CMK (cell line): ENCODE measurements at regions not wholly inside any gene's neighbourhood (a gene's known extent, or its start where the extent isn't known, plus 50 kb on each side); places are given as distances from the start of the nearest gene placed in this dataset.
"Not testable (repeated sequence)": the region's sequence is repeated elsewhere in the genome, so short reads cannot be mapped to it uniquely, and the experiment has no call there.

Experiments
- DNase-seq: peaks from one replicate; pipeline ENCODE4 v3.0.0-alpha.2; 2010; ENCODE audit warnings: low read depth

DNA sequence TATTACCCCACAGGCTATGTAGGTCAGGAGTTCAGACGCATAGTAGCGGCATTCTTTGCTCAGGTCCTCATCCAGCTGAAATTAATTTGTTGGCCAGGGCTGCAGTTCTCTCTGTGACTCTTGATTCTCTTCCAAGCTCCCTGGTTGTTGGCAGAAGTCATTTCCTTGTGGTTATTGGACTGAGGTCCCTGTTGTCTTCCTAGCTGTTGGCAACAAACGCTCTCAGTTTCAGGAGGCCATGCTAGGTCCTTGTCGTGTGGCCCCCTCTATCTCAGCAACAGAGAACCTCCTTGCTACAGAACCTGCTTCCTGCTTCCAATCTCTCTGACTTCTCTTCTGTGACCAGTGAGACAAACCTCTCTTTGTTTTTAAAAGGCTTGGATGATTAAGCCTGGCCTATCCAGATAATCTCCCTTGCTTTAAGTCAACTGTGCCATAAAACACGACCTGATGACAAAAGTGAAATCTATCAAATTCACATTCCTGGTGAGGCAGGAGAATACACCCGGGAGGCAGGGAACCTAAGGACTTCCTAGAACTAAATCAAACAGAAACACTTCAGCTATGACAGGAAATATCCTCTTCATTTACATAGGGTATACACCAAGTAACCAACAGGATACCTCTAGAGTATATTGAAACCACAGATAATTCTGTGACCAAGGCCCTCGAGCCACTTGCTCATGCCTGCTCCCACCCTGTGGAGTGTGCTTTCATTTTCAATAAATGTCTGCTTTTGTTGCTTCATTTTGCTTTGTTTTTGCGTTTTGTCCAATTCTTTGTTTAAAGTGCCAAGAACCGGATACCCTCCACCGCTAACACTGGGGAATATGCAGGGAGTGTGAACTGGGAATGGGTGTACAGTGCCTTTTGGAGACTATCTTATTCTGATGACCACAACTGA lies 196.0 kb downstream of the BTBD3 start:
- DNase-seq: no peak

DNA sequence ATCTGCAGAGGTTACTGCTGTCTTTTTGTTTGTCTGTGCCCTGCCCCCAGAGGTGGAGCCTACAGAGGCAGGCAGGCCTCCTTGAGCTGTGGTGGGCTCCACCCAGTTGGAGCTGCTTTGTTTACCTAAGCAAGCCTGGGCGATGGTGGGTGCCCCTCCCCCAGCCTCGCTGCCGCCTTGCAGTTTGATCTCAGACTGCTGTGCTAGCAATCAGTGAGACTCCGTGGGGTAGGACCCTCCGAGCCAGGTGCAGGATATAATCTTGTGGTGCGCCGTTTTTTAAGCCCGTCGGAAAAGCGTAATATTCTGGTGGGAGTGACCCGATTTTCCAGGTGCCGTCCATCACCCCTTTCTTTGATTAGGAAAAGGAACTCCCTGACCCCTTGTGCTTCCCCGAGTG lies 211.4 kb downstream of the BTBD3 start:
- not testable (repeated sequence) for DNase-seq

DNA sequence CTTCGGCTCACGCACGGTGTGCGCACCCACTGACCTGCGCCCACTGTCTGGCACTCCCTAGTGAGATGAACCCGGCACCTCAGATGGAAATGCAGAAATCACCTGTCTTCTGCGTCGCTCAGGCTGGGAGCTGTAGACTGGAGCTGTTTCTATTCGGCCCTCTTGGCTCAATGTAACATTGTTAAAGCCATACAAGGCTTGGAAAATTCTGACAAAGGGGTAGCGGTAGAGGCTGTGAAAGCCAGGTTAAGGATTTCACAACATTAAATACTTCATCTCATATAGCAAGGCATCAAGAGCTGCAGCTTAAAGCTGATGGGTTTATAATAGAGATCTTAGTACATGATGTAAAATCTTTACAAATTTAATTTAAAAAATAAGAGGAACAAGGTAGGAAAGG lies 211.8 kb downstream of the BTBD3 start:
- DNase-seq: not testable (repeated sequence)

DNA sequence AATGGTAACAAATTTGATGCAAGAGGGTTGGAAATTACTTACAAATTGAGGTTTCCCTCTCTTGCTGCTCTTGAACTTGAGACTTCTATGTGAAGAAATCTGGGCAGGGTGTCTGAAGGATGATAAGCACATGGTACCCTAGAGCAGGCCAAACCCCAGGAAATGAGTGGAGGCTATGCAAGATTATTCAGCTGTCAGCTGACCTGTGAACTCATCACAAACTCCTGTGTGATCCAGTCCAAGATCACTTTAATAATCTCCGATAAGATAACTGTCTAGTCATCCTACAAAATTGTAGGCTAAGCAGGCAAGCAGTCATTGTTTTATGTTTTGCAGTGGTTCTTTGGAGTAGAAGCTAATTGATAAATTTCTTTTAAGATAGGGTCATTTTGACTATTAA lies 213.1 kb downstream of the BTBD3 start:
- no peak for DNase-seq

DNA sequence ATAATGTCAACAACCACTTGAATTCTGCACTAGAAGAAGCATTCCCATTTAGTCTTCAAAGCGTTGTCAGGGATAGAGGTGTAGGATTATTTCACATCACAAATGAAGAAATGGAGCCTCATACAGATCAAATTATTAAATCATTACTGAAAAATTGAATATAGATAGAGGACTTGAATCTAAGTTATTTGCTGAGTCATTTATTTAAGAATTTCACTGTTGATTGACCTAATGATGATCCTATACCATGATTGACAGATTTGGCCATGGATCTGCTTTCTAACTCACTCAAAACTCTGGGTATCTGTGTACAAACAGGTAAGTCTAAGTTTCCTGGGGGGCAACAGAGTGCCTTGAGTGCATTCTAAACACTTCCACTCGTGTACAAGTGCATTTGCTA lies 215.9 kb downstream of the BTBD3 start:
- DNase-seq: no peak

DNA sequence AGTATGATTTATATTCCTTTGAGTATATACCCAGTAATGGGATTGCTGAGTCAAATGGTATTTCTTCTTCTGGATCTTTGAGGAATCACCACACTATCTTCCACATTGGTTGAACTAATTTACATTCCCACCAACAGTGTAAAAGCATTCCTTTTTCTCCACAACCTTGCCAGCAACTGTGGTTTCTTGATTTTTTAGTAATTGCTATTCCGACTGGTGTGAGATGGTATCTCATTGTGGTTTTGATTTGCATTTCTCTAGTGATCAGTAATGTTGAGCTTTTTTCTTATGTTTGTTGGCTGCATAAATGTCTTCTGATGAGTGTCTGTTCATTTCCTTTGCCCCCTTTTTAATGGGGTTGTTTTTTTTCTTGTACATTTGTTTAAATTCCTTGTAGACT lies 228.3 kb downstream of the BTBD3 start:
- DNase-seq: not testable (repeated sequence)

DNA sequence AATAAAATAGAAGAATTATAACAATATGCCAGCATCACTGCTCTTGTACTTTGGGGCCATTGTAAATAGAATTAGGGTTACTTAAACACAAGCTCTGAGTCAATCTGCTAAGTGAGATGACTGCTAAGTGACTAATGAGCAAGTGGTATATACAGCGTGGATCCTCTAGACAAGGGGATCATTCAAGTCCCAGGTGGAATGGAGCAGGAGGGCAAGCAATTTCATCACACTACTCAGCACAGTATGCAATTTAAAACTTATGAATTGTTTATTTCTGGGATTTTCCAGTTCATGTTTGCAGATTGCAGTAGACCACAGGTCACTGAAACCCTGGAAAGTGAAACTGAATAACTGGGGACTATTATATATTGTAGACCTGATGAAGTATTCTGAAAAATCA lies 235.3 kb downstream of the BTBD3 start:
- DNase-seq: no peak

DNA sequence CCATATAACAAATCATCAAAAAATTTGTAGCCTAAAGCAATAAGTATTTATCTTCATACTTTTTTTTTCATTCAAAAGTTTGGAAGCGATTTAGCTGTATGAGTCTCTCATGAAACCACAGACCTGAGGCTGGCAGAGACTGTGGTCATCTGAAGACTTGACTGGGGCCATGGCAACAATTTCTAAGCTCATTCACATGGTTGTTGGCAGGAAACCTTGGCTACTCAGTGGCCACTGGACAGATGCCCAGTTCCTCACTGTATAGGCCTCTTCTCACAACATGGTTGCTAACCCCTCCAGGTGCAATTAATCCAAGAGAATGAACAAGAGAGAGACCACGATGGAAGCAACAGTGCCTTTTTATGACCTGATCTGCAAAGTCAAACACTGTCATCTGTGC lies 235.9 kb downstream of the BTBD3 start:
- DNase-seq: no peak

DNA sequence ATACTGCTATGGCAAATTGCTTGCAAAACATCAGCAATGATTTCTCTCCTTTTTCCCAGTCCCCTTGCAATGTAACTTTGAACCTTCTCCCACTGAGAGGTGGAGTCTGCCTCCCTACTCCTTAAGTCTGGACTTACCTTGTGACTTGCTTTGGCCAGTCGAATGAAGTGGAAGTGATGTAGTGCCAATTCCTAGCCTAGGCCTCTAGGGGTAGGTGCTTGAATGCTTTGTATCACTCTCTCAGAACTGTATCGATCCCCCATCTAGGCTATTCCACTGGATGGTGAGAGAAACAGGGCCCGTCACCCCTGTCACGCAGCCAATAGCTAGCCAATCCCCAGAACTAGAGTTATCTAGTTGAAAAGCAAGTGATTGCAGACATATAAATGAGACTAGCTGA lies 238.6 kb downstream of the BTBD3 start:
- DNase-seq: no peak

DNA sequence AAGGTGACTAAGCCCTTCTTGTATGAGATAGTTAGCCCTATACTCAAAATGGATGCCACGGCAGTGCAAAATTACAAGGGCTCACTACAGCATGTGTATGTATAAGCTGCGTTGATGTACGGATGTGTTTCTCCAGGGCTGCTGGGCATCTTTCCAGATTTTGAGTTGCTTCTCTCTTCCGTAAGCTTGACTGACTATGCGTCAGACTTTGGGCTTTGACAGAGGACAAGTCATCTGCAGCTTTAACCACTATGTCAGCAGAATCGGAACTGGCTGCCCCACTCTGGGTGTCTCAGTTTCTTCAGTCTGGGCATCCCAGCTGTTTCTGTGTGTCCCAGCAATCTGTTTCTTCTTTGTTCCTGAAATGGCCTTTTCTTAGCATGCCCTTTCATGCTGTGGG lies 241.6 kb downstream of the BTBD3 start:
- no peak for DNase-seq

DNA sequence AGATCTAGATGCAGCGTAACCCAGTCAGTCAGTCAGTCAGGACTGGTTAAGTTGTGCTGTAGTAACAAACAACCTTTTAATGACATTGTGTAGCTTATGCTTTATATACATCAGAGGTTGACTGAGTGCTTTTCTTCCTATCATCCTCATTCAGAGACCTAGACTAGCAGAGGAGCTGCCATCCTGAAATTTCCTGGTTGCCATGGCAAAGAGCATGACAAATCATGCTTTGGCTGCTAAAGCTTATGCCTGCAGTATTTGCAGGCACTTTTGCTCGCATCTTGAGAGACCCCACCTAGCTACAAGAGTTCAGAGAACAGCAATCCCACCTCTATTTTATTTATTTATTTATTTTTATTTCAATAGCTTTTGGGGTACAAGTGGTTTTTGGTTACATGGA lies 244.0 kb downstream of the BTBD3 start:
- no peak for DNase-seq

DNA sequence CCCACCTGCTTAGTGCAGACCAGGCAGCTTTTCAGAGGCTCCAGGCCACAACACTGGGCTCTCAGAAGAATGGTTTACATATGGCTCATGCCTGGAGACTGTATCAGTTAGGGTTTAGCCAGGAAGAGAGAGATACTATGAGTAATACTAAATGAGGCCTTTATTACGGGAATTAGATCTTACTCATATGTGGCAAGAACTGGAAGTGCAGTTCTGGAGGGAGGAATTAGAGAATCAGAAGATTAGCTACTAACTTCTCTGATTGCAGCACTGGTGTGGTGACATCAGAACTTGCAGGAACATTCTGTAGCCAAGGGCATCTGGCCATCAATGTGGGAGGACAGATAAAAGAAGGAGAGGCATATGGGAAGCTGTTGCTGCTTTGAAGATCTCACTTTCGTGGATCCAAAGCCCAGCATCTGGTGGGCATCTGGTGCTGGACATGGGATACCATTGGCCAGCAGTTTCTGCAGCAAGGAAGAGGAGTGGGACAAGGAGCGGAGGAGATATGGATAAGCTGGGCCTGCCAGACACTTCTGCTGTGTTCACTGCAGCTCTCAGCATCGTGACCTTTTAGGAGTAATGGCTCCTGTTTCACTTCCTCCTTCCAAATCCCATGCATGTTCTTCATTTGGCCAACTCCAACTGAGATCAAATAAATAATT lies 248.5 kb downstream of the BTBD3 start:
- no peak for DNase-seq

DNA sequence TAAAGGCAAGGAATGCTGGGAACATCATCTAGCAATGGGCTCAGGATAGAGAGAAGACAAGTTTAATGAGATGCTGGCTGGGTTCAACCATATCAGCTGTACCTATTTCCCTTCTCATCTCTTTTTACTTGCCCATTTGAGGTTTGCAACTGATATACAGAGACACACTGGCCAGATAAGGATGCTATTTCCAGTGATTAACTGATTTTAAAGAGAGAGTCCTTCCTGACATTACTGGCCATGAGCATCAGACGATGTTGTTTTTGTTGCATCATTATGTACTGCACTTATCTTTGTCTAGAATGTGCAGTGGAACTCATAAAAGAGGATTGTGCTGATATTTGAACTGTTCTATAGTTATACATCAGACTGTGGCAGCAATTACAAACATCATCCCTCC lies 252.7 kb downstream of the BTBD3 start:
- no peak for DNase-seq

DNA sequence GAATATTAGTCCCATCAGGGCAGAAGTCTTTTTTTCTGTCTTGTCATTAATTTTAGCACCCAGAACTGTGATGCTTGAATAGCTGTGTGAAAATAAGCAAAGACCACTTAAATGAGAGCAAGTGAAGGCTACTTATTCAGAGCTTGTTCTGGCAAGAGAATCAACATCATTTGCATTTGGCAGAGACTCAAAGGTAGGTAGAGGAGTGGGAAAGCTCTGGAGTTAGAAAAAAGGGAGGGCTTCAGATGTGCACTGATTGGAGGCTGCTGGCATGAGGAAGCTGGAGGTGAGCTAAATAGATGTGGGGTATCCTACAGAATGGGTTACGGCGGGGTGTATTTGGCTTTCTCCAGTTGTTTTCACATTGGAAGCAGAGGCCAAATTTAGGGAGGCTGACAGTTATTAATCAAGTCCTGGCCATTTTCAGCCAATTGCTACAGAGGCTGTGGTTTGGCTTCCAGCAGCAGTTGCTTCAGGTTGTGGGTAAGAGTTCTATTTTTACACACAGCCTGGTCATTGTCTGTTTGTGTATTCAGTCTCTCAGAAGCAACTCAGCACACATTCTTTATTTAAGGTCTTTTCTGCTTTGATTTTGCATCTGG lies 254.3 kb downstream of the BTBD3 start:
- no peak for DNase-seq

DNA sequence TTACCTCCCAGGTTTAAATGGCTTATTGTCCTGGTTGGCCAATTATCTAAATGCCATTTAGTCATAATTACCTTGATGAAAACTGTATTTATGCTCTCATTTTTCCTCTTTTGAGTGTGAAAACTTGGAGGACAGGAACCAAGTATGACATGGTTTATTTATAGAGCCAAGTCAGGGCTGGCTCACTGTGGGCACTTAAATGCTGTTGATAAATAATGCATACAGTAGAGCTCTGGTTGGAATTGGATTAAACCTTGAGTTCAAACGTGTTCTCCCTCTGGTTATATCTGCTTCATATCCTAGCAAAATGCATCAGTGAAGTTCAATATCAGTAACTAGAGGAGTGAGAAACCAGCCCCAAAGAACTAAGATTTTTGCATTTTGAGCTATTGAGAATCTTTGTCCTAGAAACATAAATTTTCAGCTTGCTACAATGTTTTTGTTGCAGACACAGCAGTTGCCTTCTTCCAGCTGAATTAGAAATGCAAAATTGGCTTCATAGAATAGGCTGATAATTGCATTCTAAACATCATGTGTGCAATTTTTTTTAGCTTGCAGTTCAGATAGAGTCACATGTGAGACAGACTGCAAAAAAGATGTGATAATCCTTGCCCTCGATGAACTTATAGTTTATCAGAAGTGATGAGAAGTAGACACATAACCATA lies 255.8 kb downstream of the BTBD3 start:
- no peak for DNase-seq

DNA sequence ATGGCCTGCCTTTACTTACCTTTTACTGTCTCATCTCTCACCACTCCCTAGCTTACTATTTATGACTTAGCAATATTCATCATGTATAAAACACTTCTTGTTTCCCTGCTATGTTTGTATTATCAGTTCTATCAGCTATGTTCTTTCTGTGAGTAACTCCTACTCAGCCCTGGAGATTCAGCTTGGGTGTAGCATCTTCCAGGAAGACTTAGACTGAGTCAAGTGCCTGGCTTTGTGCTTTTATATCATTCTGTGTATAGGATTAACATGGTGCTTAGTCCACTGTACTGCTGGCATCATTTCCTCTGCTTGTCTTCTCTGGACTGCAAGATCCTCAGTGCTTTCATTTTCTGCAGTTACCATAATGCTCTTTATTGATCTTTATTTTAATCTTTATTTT lies 257.8 kb downstream of the BTBD3 start:
- no peak for DNase-seq

DNA sequence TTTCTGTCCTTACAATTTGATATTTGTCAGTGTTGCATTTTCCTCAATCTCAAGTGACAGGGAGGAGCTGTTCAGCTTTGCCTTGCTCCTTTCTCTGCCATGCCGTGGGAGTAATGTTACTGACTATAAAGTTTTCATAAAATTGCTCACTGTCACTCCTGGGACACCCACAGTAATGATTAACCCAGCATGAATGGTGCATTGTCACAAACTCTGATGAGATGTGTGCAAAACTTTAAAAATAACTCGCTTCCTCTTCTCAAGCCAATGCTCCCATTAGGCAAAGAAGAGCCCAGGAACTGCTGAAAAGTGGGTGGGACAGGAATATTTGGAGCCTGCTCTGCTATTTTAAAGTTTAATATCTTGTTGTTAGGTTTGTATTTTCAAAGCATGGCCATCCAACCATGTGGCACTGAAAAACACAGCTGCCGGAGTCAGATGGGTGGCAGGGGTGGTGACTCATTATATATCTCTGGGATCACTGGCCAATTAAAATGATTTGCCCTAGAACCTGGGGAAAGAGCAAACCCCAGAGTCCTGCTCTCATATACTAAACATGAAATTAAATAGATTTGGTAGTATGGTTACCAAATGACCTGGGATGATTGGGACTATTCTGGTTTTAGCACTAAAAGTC lies 260.1 kb downstream of the BTBD3 start:
- DNase-seq: no peak

DNA sequence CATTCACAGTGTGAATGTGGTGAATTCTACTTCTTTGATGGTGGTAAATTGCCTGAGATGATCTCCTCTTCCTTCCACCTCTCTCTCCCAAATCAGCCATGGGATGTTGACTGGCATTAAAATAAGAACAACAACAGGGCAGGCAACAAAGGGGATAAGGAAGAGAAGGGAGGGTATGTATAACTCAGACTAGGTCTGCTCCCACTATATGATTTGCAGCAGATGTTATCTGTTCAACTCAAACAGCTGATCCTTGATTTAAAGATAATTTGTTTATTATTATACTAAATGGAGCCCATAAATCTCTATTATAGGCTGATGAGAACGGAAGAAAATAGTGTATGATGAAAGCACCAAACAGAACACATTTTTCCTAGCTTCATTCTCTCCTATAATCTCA lies 262.0 kb downstream of the BTBD3 start:
- no peak for DNase-seq

DNA sequence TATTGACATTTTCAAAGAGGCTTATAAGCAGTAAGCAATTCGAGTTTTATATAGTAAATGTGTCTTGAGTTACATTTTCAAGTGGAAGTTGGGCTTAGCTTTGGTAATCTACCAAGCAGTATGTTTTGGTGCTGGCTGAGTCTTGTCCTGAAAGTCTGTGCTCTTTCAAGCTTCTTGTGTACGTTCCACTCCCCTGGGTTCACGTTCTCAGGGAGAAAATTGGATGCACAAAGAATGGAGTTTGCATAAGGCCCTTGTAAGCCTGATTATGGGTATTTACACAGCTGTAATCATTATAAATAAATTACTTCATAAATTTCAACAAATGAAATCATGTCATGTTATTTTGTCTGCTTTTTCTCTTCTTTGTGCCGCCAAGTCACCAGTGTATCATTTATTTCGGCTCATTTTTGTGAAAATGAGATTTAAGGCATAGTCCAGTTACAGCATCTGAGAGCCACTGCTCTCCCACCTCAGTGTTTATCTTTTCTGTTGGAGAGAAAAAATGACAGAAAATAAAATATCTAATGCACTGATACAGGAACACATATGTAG lies 262.5 kb downstream of the BTBD3 start:
- no peak for DNase-seq

DNA sequence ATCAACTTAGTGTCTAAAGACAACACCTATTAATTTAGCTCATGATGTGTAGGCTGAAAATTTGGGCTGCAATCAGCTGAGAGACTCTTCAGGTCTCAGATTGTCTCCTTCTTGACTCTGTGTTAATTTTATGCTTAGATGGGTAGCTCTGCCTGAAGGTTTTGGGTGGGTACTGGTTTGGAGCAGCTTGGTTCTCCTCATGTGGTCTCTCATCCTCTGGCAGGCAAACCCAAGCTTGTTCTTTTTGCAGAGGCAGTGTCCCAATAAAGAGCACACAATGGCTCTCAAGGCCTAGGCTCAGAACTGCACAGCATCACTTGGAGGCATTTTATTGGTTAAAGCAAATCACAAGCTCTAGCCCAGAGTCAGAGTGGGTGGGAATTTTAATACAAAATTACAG lies 280.6 kb downstream of the BTBD3 start:
- no peak for DNase-seq

DNA sequence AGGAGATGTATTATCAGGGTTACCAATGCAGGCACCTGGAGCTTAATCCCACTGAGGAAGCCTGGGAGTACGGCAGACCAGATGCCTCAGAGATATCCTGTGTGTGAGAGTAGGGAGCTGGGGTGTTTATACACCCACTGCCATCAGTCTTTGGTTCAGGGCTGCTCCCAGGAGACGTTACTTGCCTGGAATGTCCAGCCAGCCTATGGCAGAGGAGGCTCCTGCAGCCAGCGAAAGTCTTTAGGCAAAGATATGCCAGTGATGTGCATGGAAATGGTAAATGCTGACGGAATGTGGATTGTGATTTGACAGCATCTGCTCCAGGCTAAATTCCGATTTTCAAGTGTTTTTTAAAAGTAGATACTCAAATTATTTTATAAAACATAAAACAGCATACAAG lies 282.0 kb downstream of the BTBD3 start:
- no peak for DNase-seq
